ENCODE measurements at regions not wholly inside any gene's neighbourhood (a gene's known extent, or its start where the extent isn't known, plus 50 kb on each side); places are given as distances from the start of the nearest gene placed in this dataset.
A peak's percentile ranks its signal among the peaks of the same experiment; 100 is the strongest.

DNA sequence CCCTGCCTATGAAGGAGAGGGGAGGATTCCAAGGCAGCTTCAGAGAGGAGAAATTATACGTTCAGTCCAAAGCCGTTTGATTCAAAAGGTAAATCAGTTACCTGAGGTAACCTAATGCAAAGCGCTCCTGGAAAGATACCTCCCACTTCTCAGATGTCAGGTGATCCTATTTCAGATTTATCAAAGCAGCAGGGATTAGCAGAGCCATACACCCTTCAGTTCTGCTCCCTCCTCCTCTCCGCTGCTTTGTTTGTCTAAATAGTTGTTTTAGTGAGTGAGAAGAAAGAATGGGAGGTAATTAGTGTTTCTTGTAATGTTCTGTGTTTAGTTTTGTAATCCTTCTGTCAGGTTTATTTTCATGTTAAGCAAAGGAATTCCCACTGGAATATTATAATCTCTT is 81.1 kb downstream of the SOX14 start:
- Histone ChIP-seq H2BK120ac (replicated peaks; ENCODE audit: low read depth, low read length) (no peak overlapping the region), H3K79me1 (ENCODE audit: low read depth, low read length) (no peaks in the 10 kb centered on the region), H4K20me1 (replicated peaks in 1 of 2; ENCODE audit: control insufficient read depth in 1 of 2, insufficient read depth in 2 of 2, low read length in 2 of 2) (no peaks in the 10 kb centered on the region), H4K5ac (ENCODE audit: insufficient read length, low read depth, low read length) (no peak overlapping the region), H2BK15ac (ENCODE audit: low read length) (no peak overlapping the region), H4K8ac (ENCODE audit: extremely low read depth, insufficient read depth, low read length) (no peak overlapping the region), H3K9ac (replicated peaks in 1 of 4; ENCODE audit: extremely low read depth in 1 of 4, low read depth in 3 of 4, low read length in 3 of 4) (no peak overlapping the region), H3K4me3 (ENCODE audit: extremely low read depth in 1 of 4, insufficient read depth in 2 of 4, low read depth in 3 of 4, low read length in 4 of 4) (no peak overlapping the region; a peak in 1 of 8 replicates), H3K27me3 (replicated peaks in 1 of 4; ENCODE audit: control insufficient read depth in 3 of 4, extremely low read depth in 1 of 4, insufficient read depth in 3 of 4, low read length in 3 of 4) (peaks cover 0 to 2% (median 1%) of the 10 kb centered on the region in 4 experiments; a peak in 2 of 7 replicates), H3K23me2 (ENCODE audit: low read depth, low read length) (no peaks in the 10 kb centered on the region), H3K4ac (replicated peaks; ENCODE audit: insufficient read length, low read depth, low read length) (no peak overlapping the region), H3K27ac (ENCODE audit: low read depth, low read length) (no peak overlapping the region), H3K9me3 (ENCODE audit: insufficient read depth in 2 of 2, low read depth in 1 of 2, low read length in 1 of 2) (no peaks in the 10 kb centered on the region), H2AFZ (ENCODE audit: low read length) (peak overlapping the region; percentile 89; the same call in 1 of the 2 replicates), H3K4me2 (ENCODE audit: insufficient read depth in 1 of 2, low read depth in 2 of 2, low read length in 2 of 2) (no peak overlapping the region; a peak in 1 of 4 replicates), H3K4me1 (replicated peaks in 1 of 4; ENCODE audit: control insufficient read depth in 3 of 4, insufficient read depth in 4 of 4, low read length in 3 of 4) (peaks cover 0 to 6% (median 3%) of the 10 kb centered on the region in 4 experiments; a peak in 4 of 7 replicates), H2BK12ac (ENCODE audit: low read depth, low read length) (no peak overlapping the region), H4K91ac (replicated peaks; ENCODE audit: insufficient read length, low read length) (no peak overlapping the region), H2BK5ac (ENCODE audit: low read depth, low read length) (no peak overlapping the region), H2BK20ac (ENCODE audit: low read length) (no peak overlapping the region), H3K56ac (replicated peaks; ENCODE audit: insufficient read length, low read depth, low read length) (no peak overlapping the region), H2AK5ac (ENCODE audit: low read depth, low read length) (no peak overlapping the region), H3K18ac (ENCODE audit: extremely low read depth, low read length) (no peak overlapping the region), H3K23ac (ENCODE audit: insufficient read length) (no peak overlapping the region), H3K79me2 (ENCODE audit: control insufficient read depth in 1 of 2, insufficient read depth in 2 of 2, low read length in 2 of 2) (no peaks in the 10 kb centered on the region), H3K14ac (ENCODE audit: insufficient read length) (no peak overlapping the region), H3K36me3 (ENCODE audit: control insufficient read depth in 2 of 4, insufficient read depth in 4 of 4, low read length in 3 of 4) (no peaks in the 10 kb centered on the region)
- POLR2A ChIA-PET (ENCODE audit: partially characterized antibody) = no interaction called here
- WGBS, 2 experiments (ENCODE audit: extremely low coverage in 1 of 2, insufficient coverage in 1 of 2, insufficient read length in 1 of 2, insufficient replicate concordance in 2 of 2, low coverage in 1 of 2, low lambda C conversion rate in 2 of 2, missing lambda C conversion rate in 1 of 2) = 56% methylated on average over 4 of the region's 4 CpGs; no CpG with 5 or more reads in 1 of the 2 experiments
- CTCF ChIA-PET (ENCODE audit: partially characterized antibody) = interaction anchor here (0.8 to 2.1 kb wide), 3 partner anchors 10 to 52 kb away, joined by 3 to 8 read pairs (median 6); no protein-coding TSS in a partner anchor
- DNase-seq (ENCODE audit: low read depth in 1 of 2, low spot score in 2 of 2) (no peak), FAIRE-seq (no peak)
- no peak for TF ChIP-seq RFX5 (IDR thresholded peaks at IDR 0.05; ENCODE audit: borderline replicate concordance, low read depth, low read length)
- TF ChIP-seq HDAC2 (IDR thresholded peaks at IDR 0.05; ENCODE audit: borderline replicate concordance in 1 of 2, low read depth in 2 of 2, low read length in 2 of 2) = no peak
- TF ChIP-seq SP1 (IDR thresholded peaks at IDR 0.05; ENCODE audit: low read depth, low read length) = no peak
- TF ChIP-seq, protein P1, sequence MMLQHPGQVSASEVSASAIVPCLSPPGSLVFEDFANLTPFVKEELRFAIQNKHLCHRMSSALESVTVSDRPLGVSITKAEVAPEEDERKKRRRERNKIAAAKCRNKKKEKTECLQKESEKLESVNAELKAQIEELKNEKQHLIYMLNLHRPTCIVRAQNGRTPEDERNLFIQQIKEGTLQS (IDR thresholded peaks at IDR 0.05; ENCODE audit: insufficient read depth, low read depth, low read length) = no peak
- no peak for TF ChIP-seq EZH2 (IDR thresholded peaks at IDR 0.05; ENCODE audit: low read depth, low read length, severe bottlenecking)
- no peak for TF ChIP-seq SP2 (IDR thresholded peaks at IDR 0.05; ENCODE audit: low read length)
- no peak for TF ChIP-seq TAF1 (IDR thresholded peaks at IDR 0.05; ENCODE audit: low read depth, low read length)
- no peak for TF ChIP-seq NRF1 (IDR thresholded peaks at IDR 0.05; ENCODE audit: low read depth, low read length)
- no peak for TF ChIP-seq SAP30 (IDR thresholded peaks at IDR 0.05; ENCODE audit: insufficient read depth, insufficient replicate concordance, low read length)
- no peak for TF ChIP-seq CEBPB (IDR thresholded peaks at IDR 0.05; ENCODE audit: low read depth, low read length)
- no peak for TF ChIP-seq KDM1A (IDR thresholded peaks at IDR 0.05; ENCODE audit: borderline replicate concordance, low read length)
- no peak for TF ChIP-seq RXRA (IDR thresholded peaks at IDR 0.05; ENCODE audit: insufficient read depth, low read depth, low read length)
- no peak for TF ChIP-seq ZNF274 (IDR thresholded peaks at IDR 0.05; ENCODE audit: borderline replicate concordance, extremely low read depth, low read length)

Data from H1 (cell line).